HEK293 (cell line): ENCODE measurements at regions not wholly inside any gene's neighbourhood (a gene's known extent, or its start where the extent isn't known, plus 50 kb on each side); places are given as distances from the start of the nearest gene placed in this dataset.

Experiments used
- BCL11B ChIP-seq: fragments of 450-650 bp; formaldehyde crosslinking; IDR thresholded peaks from 2 replicates; pipeline ENCODE4 v1.5.1; 2016; ENCODE audit warnings: low read depth, missing biosample characterization, missing genetic modification characterization
- EGR2 ChIP-seq: fragments of 450-650 bp; formaldehyde crosslinking; IDR thresholded peaks from 2 replicates; pipeline ENCODE4 v1.5.1; 2016; ENCODE audit warnings: low read depth, missing biosample characterization, missing genetic modification characterization
- HIC1 ChIP-seq: fragments of 450-650 bp; formaldehyde crosslinking; IDR thresholded peaks from 2 replicates; pipeline ENCODE4 v1.5.1; 2016; ENCODE audit warnings: missing biosample characterization, missing genetic modification characterization
- KLF10 ChIP-seq: fragments of 450-650 bp; IDR thresholded peaks from 2 replicates; pipeline ENCODE4 v1.5.1; 2018; ENCODE audit warnings: missing biosample characterization, mild to moderate bottlenecking, missing genetic modification characterization
- KLF16 ChIP-seq: fragments of 450-650 bp; formaldehyde crosslinking; IDR thresholded peaks from 2 replicates; pipeline ENCODE4 v1.5.1; 2017; ENCODE audit warnings: missing biosample characterization, missing genetic modification characterization
- PRDM10 ChIP-seq: fragments of 450-650 bp; formaldehyde crosslinking; IDR thresholded peaks from 2 replicates; pipeline ENCODE4 v1.5.1; 2016; ENCODE audit warnings: missing biosample characterization, missing genetic modification characterization
- ZBTB10 ChIP-seq: fragments of 450-650 bp; formaldehyde crosslinking; IDR thresholded peaks from 2 replicates; pipeline ENCODE4 v1.5.1; 2016; ENCODE audit warnings: missing biosample characterization, missing genetic modification characterization
- ZBTB17 ChIP-seq: fragments of 450-650 bp; formaldehyde crosslinking; IDR thresholded peaks from 2 replicates; pipeline ENCODE4 v1.5.1; 2016; ENCODE audit warnings: missing biosample characterization, missing genetic modification characterization
- ZBTB6 ChIP-seq: fragments of 450-650 bp; formaldehyde crosslinking; IDR thresholded peaks from 2 replicates; pipeline ENCODE4 v1.5.1; 2017; ENCODE audit warnings: missing biosample characterization, missing genetic modification characterization
- ZFP69B ChIP-seq: fragments of 450-650 bp; formaldehyde crosslinking; IDR thresholded peaks from 2 replicates; pipeline ENCODE4 v1.5.1; 2016; ENCODE audit warnings: missing biosample characterization, missing genetic modification characterization
- ZIC2 ChIP-seq: fragments of 450-650 bp; formaldehyde crosslinking; IDR thresholded peaks from 2 replicates; pipeline ENCODE4 v1.5.1; 2016; ENCODE audit warnings: missing biosample characterization, missing genetic modification characterization
- ZNF24 ChIP-seq: fragments of 450-650 bp; formaldehyde crosslinking; IDR thresholded peaks from 2 replicates; pipeline ENCODE4 v1.5.1; 2016; ENCODE audit warnings: missing biosample characterization, missing genetic modification characterization
- ZNF354C ChIP-seq: fragments of 450-650 bp; formaldehyde crosslinking; IDR thresholded peaks from 2 replicates; pipeline ENCODE4 v1.5.1; 2016; ENCODE audit warnings: missing biosample characterization, missing genetic modification characterization, low read depth, borderline replicate concordance
- ZNF366 ChIP-seq: fragments of 450-650 bp; formaldehyde crosslinking; conservative IDR thresholded peaks from 2 replicates; pipeline ENCODE4 v1.5.1; 2016; ENCODE audit warnings: missing biosample characterization, missing genetic modification characterization
- ZNF398 ChIP-seq: fragments of 450-650 bp; formaldehyde crosslinking; IDR thresholded peaks from 2 replicates; pipeline ENCODE4 v1.5.1; 2017; ENCODE audit warnings: missing biosample characterization, missing genetic modification characterization
- ZNF423 ChIP-seq: fragments of 450-650 bp; formaldehyde crosslinking; IDR thresholded peaks from 2 replicates; pipeline ENCODE4 v1.5.1; 2016; ENCODE audit warnings: missing biosample characterization, missing genetic modification characterization
- ZNF548 ChIP-seq: fragments of 450-650 bp; formaldehyde crosslinking; IDR thresholded peaks from 2 replicates; pipeline ENCODE4 v1.5.1; 2016; ENCODE audit warnings: missing biosample characterization, missing genetic modification characterization
- ZNF558 ChIP-seq: fragments of 450-650 bp; formaldehyde crosslinking; IDR thresholded peaks from 2 replicates; pipeline ENCODE4 v1.5.1; 2016; ENCODE audit warnings: missing biosample characterization, missing genetic modification characterization
- ZNF596 ChIP-seq: fragments of 450-650 bp; IDR thresholded peaks from 2 replicates; pipeline ENCODE4 v1.5.0; 2018; ENCODE audit warnings: missing biosample characterization, mild to moderate bottlenecking, missing genetic modification characterization, moderate library complexity
- ZNF660 ChIP-seq: fragments of 450-650 bp; IDR thresholded peaks from 2 replicates; pipeline ENCODE4 v1.5.1; 2018; ENCODE audit warnings: missing biosample characterization, mild to moderate bottlenecking, missing genetic modification characterization
- ZNF677 ChIP-seq: fragments of 450-650 bp; IDR thresholded peaks from 2 replicates; pipeline ENCODE4 v1.5.0; 2018; ENCODE audit warnings: missing biosample characterization, mild to moderate bottlenecking, missing genetic modification characterization, moderate library complexity
- ZNF704 ChIP-seq: fragments of 450-650 bp; formaldehyde crosslinking; IDR thresholded peaks from 2 replicates; pipeline ENCODE4 v1.5.1; 2016; ENCODE audit warnings: missing biosample characterization, missing genetic modification characterization
- ZNF791 ChIP-seq: fragments of 450-650 bp; formaldehyde crosslinking; IDR thresholded peaks from 2 replicates; pipeline ENCODE4 v1.5.1; 2016; ENCODE audit warnings: missing biosample characterization, missing genetic modification characterization
- ZSCAN4 ChIP-seq: fragments of 450-650 bp; formaldehyde crosslinking; IDR thresholded peaks from 2 replicates; pipeline ENCODE4 v1.5.1; 2017; ENCODE audit warnings: missing biosample characterization, missing genetic modification characterization

GRCh38 chr2:163347982-163348856, 387.6 kb downstream of the FIGN start (continued):
- TF ChIP-seq ZNF398 (tag by site-specific recombination), result peak; percentile 46
- 0 out of 2 replicates have a peak, but pooled peaks have one; percentile 22 for TF ChIP-seq ZBTB10
- peak; percentile 60; the same call in 1 of the 2 replicates for TF ChIP-seq ZBTB6 (tag by site-specific recombination)
- TF ChIP-seq ZNF558 (tag by site-specific recombination), result no peak
- peak; percentile 42; the same call in 1 of the 2 replicates for TF ChIP-seq EGR2 (tag by site-specific recombination)
- peak; percentile 38; the same call in 1 of the 2 replicates for TF ChIP-seq PRDM10
- TF ChIP-seq ZNF677 (tag by site-specific recombination), result no peak
- no peak for TF ChIP-seq BCL11B (tag by site-specific recombination)
- no peak for TF ChIP-seq ZNF596 (tag by site-specific recombination)
- no peak for TF ChIP-seq ZFP69B (tag by site-specific recombination)
- no peak; the same call in 1 of the 2 replicates for TF ChIP-seq HIC1 (tag by site-specific recombination)
- TF ChIP-seq ZNF791, result no peak
- TF ChIP-seq ZIC2 (tag by site-specific recombination), result peak; percentile 54
- TF ChIP-seq ZNF354C, result no peak
- TF ChIP-seq ZNF548 (tag by site-specific recombination), result no peak
- TF ChIP-seq ZNF366 (tag by site-specific recombination), result 0 out of 2 replicates have a peak, but pooled peaks have one; percentile 6
- TF ChIP-seq KLF16 (tag by site-specific recombination), result no peak
- TF ChIP-seq ZNF660, result peak; percentile 55; the same call in 1 of the 2 replicates
- no peak for TF ChIP-seq ZSCAN4 (tag by site-specific recombination)
- 0 out of 2 replicates have a peak, but pooled peaks have one; percentile 35 for TF ChIP-seq ZNF24 (tag by site-specific recombination)
- TF ChIP-seq ZNF423 (tag by site-specific recombination), result no peak
- TF ChIP-seq ZNF704, result no peak
- peak; percentile 86 for TF ChIP-seq KLF10 (tag by site-specific recombination)
- TF ChIP-seq ZBTB17, result peak; percentile 88
